Hematopoietic multipotent progenitor cell treated with erythropoietin and hydrocortisone succinate and interleukin-3 and kit ligand, for 15 days (in vitro differentiated cells): ENCODE measurements at regions not wholly inside any gene's neighbourhood (a gene's known extent, or its start where the extent isn't known, plus 50 kb on each side); places are given as distances from the start of the nearest gene placed in this dataset.
"Not testable (repeated sequence)": the region's sequence is repeated elsewhere in the genome, so short reads cannot be mapped to it uniquely, and the experiment has no call there.

Experiments
- DNase-seq: peaks from one replicate; pipeline ENCODE4 v3.0.0-alpha.2; 2015; ENCODE audit warnings: low spot score

DNA sequence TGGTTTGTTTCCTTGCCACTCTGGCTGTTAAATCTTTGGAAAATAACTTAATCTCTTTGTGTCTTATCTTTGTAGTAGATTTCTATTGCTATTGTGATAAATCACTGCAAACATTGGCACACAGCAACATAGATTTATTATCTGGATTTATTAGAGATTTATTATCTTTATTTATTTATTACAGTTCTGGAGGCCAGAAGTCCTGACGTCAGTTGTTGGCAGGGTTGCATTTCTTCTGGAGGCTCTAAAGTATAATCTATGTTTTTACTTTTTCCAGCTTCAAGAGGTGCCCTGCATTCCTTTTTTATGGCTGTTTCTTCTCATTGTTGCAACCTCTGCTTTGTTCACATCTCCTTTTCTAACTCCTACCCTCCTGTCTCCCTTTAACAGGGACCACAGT is 542.8 kb downstream of the GRXCR1 start:
- no peak for DNase-seq

DNA sequence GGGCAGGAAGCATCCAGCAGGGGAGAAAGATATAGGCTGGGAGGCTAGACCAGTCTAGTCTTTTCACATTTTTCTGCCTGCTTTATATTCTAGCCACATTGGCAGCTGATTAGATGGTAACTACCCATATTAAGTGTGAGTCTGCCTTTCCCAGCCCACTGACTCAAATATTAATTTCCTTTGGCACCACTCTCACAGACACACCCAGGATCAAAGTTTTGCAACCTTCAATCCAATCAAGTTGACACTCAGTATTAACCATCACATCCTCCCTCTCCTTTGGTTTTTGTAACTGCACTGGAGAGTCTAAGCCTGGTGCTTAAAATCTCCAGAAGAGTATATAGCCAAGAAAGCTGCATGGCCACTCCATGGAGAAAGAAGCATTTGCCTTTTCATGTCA is 560.4 kb downstream of the GRXCR1 start:
- DNase-seq = no peak

DNA sequence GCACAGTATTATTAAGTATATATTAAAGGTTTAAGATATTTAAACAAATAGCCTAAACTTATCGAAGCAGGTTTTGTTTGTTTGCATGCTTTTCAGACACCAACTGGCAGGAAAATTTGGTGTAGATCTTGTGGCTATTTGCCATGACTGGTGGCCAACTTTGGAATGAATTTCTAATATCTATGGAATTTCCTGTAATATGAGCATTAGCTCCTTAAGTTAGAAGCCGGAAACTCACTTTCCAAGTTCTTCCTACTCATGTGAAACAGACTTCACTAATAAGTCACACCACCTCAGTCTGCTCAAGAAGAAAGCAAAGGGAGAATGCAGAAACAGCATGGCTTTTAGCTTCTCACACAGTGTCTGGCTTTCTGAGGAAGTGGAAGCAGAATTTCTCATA is 563.9 kb downstream of the GRXCR1 start:
- no peak for DNase-seq

DNA sequence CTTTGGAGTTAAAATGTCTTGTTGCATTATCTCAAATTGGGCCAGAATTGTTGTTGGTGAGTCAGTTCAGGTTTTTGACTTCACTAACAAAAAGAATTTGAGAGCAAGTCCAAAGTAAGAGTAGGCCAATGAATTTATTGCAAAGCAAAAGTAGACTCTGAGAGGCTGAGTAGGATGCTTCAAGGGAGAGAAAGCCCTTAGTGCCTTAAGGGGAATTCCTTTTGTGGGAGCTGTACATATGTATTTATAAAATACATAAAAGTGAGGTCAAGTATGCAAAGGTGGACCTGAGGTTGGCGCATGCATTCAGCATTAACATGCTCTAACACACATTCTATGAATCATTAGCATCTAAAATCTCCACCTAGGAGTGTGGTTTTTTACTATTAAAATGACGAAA is 565.4 kb downstream of the GRXCR1 start:
- no peak for DNase-seq

DNA sequence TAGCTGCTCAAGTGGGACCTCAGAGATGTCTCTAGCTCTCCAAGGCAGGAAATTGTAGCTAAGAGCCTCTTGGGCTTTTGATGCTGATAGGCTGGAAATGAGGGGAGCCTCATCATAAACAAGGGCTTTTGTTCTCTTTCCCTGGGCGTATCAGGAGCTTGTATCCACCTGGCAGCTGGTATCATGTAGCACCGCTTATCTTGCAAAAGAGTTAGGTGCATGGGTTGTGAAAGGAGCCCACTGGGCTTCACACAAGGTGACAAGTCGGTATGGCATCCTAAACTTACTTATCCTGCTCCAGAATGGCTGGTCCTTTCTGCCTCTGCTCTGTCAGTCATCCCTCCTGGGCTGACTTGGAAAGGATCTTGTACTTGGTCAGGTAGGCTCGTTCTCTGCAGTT is 565.8 kb downstream of the GRXCR1 start:
- DNase-seq = no peak

DNA sequence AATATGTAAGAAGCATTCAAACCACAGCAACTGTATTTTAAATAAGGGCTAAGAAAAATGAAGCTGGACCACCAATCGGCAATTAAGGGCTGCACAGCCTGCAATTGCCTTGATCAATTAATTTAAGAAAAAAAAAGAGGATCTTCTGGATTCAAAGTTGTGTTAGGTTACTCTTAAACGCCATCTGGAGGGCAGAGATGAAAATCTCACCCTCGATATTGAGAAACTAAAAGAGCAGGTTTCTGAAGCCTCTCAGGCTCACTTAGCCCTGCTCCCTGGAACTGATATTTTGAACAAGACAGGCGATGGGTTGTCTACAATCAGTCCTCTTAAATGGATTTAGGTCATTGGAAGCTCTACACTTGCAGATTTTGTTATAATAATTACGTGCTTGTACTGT is 579.4 kb downstream of the GRXCR1 start:
- no peak for DNase-seq

DNA sequence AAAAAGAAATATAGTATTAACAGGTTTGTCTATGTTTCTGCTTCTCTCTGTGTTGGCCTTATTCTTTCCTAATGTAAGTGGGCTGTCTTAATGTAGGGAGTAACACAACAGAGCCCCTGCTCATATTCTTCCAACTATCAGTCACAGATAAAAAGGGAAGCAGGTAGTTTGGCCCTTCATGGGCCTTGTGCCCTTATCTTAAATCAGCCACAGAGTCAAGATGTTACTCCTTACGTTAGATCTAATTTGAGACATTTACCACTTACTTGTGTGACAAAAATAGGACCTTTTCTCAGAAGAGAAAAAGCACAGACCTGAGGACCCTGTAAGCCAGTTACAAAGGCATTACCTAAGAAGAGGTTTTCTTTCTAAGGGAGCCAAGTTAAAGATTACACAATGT is 589.0 kb downstream of the GRXCR1 start:
- DNase-seq = no peak

DNA sequence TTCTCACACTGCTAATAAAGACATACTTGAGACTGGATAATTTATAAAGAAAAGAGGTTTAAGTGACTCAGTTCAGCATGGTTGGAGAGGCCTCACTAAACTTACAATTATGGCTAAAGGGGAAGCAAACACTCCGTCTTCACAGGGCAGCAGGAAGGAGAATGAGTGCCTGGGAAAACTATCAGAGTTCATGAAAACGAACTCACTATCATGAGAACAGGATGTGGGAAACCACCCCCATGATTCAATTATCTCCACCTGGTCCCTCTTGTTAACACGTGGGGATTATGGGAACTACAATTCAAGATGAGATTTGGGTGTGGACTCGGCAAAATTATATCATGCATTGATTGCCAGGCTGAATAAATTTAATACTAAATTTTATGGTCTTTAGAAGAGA is 592.7 kb downstream of the GRXCR1 start:
- DNase-seq = no peak

DNA sequence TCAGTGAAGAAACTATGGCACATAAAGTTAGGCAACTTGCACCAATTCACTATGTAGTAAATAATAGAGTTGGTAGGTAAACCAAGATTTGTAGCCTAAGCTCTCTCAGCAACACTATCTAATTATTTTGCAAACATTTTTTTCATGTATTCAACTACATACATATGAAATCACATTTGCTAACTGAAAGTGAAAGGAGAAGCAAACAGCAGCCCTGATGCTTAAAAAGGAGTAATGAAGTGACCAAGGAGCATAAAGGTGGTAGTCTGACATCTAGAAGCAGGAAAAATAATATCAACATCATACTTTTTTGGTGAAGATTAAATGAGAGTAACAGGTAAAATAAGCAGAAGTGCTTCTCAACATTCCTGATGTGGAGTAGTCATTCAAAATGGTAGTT is 603.7 kb downstream of the GRXCR1 start:
- no peak for DNase-seq

DNA sequence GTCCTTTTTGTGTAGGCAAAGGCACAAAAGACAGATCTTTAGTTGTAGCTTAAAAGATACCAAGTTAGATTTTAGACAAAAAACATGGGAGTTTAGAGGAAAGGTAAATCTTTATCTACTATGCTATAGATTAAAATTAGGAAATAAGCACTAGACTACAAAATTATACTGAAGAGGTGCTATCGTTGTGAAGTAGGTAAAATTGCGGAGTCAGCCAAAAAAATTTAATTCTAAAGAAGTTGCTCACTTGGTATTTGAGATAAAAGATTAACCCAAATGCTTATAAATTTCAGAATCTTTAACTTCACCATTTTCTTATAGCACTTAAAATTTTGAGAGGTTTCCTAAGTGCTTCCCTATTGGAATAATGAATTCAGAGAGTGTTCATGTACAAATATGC is 604.1 kb downstream of the GRXCR1 start:
- no peak for DNase-seq

DNA sequence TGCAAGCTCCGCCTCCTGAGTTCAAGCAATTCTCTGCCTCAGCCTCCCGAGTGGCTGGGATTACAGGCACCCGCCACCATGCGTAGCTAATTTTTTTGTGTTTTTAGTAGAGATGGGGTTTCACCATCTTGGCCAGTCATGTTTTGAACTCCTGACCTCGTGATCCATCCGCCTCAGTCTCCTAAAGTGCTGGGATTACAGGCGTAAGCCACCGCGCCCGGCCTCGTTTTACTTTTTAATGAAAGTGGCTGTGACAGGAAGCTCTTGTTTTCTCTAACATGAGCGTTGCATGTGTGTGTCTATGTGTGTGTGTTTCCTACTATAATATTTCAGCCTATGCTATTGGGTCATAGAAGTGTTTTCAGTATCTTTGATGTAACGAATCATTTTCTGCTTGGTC is 613.3 kb downstream of the GRXCR1 start:
- not testable (repeated sequence) for DNase-seq

DNA sequence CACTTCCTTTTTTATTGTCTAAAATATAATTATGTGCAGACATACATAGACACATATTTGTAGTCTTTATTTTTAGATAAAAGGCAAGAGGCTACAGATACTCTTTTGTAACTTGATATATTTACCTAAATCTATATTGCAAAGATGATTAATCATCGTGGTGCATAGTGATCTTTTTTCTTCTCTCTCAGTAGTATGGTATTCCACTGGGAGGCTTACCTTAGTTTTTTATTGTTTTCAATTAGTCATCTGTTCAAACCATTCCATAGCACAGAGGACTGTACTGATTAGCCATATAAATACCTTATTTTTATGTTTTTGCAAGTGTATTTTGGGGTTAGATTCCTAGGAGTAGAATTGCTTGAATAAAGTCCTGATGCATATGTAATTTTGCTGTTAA is 619.7 kb downstream of the GRXCR1 start:
- DNase-seq = no peak

DNA sequence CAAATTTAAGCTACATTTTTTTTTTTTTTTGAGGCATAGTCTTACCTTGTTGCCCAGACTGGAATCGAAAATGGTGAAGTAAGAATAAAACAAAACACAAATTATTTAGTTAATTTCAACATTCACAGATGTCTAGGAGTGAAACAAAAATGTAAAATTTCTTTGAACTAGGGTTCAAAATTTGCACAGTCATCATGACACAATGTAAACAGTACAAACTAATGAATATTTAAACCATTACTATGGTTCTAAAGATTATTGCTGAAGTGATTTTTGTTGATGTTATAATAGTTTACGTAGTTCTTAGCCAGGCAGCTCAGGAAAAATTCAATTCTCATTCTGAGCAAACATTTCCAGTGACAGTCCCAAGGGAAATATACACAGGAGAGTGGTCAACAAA is 633.1 kb downstream of the GRXCR1 start:
- DNase-seq = no peak

DNA sequence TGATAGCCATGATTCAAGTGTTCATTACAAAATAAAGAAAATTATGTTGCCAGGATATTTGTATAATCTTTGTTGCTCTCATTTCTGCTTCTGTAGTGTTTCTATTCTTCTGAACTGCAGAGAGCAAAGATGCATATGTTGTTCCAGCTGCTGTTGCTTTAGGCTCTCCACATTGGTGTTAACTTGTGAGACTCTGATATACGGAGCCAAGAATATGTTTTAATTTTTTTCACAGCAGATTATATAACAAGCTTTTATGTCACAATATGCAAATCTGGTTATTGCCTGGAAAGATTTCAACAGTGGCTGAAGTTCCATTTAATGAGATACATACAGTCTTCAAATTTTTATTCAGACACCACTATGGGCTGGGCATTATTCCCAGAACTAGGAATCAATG is 655.0 kb downstream of the GRXCR1 start:
- no peak for DNase-seq

DNA sequence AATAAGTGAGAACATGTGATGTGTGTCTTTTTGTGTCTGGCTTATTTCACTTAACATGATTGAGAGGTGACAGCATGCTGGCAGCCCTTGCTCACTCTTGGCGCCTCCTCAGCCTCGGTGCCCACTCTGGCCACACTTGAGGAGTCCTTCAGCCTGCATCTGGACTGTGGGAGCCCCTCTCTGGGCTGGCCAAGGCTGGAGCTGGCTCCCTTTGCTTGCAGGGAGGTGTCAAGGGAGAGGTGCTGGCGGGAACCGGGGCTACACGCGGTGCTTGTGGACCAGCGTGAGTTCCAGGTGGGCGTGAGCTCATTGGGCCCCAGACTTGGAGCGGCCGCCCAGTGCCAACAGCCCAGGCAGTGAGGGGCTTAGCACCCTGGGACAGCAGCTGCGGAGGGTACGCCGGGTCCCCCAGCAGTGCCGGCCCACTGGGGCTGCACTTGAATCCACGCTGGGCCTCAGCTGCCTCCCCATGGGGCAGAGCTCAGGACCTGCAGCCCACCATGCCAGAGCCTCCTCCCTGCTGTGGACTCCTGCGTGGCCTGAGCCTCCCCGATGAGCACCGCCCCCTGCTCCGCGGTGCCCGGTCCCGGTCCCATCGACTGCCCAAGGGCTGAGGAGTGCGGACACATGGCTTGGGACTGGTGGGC is 658.6 kb downstream of the GRXCR1 start:
- DNase-seq = no peak

DNA sequence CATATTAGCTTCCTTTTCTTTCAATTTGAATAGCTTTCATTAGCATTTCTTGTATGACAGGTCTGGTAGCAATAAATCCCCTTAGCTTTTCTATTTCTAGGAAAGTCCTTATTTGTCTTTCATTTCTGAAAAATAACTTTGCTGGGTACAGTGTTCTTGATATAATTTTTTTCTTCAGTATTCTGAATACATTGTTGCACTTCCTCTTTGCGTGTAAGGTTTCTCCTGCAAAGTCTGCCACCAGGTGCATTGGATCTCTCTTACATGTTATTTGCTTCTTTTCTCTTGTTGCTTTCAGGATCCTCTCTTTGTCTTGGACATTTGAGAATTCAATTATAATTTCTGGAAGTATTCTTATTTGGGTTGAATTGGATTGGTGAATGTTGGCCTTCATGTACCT is 663.7 kb downstream of the GRXCR1 start:
- no peak for DNase-seq

DNA sequence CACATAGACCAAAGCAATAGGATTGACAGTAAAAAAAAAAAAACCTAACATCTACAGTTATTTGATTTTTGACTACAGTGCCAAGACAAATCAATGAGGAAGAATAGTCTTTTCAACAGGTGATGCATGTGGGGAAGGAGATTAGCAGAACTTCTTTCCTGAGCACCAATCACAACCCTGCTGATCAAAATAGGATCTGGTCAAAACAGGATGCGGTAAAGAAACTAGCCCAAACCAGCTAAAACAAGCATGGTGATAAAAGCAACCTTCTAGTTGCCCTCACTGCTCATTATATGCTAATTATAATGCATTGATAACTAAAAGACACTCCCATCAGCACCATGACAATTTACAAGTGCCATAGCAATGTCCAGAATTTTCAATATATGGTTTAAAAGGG is 667.5 kb downstream of the GRXCR1 start:
- DNase-seq = no peak

DNA sequence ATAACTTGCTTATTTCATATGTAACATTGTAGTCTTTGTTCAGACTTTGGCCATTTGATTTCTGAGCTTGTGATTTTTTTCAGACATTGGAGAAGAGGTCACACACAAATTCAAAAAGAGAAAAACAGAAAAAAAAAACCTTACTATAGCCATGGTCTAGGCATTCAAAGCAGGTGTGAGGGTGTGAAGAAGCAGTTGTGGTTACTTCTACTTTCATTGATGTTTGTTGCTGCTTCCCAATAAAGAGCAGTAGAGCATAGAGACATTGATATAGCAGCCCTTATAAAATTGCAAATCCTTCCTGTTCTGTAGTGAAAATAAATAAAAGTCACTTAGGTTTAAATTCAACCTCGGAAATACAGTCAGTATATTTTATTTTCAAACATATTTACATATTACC is 671.6 kb downstream of the GRXCR1 start:
- DNase-seq = no peak

DNA sequence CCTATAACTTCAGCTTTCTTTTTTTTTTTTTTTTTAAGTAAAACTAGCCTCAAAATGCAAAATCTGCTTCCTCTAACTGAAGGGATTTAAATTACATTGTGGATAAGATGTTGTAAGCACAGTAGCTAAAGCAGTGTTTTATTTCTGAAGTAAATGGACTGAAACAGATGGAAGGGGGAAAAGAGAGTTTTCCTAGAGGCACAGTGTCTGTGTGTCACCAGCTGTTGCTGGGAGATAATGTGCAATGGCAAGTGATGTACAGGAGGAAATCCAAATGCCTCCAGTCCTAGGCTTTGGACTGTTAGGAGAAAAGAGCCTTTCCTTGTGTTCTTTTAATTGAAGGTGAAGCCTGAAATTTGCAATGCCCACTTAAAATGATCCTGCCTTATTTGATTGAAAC is 672.1 kb downstream of the GRXCR1 start:
- DNase-seq = no peak

DNA sequence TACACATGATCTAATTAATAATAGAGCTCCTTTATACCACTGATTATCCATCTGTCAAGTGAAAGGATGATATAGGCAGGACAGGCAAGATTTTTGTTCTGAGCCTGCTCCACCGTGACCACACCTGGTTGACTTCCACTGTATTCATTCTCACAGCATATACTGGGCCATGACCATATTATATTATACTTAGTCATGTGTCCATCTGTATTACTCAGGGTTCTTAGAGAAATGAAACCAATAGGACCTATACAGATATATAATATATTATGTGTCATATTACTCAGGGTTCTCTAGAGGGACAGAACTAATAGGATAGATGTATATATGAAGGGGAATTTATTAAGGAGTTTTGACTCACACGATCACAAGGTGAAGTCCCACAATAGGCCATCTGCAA is 675.1 kb downstream of the GRXCR1 start:
- no peak for DNase-seq

DNA sequence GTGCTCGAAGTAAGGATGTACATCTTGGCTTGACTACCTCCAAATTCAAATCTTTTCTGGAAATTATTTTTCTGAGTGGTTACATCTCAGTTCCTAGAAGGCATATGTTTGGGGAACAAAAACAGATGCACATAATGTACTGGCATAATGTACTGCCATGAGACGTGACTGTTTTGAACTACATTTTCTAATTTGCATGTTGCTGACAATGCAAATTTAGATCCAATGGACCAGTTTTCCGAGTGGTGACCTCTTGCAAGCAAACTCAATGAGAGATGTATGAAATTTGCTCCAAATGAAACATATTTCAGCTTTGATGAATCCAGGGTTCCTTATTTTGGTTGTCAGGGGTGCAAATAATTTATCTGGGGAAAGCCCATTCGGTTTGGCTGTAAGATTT is 694.3 kb downstream of the GRXCR1 start:
- no peak for DNase-seq

DNA sequence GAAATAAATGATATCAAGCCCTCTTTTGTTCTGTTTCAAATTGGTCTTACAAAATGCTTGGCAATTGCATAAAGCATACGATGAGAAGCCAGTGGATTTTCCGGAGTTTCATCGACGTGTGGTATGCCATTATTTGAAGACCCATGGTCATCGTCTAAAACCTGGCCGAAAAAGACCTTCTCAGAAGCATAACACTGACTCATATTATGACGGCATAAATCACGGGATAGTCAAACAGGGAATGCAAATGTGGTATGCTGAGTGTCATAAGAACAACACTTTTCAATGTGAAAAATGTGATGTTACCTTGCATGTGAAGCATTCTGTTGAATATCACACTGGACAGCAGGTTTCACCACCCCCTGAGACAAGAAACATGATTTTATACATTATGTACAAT is 695.2 kb downstream of the GRXCR1 start:
- DNase-seq = no peak

DNA sequence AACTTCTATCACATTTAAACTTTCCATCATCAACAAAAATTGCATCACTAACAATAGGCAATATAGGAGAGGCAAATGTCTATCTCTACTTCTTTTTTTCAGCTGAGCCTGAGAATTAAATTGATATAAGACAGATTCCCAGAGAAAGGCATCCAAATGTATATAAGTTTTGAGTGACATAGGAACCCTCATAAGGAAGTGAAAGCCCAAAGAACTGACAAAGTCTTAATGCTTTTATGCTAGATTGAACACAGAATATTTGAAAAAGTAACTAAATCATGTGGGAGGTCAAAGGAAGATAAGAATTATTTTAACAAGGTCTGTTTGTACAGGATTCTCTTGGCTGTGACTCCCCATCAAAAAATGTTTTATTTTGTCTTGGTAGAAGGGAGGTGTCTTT is 714.9 kb downstream of the GRXCR1 start:
- no peak for DNase-seq

DNA sequence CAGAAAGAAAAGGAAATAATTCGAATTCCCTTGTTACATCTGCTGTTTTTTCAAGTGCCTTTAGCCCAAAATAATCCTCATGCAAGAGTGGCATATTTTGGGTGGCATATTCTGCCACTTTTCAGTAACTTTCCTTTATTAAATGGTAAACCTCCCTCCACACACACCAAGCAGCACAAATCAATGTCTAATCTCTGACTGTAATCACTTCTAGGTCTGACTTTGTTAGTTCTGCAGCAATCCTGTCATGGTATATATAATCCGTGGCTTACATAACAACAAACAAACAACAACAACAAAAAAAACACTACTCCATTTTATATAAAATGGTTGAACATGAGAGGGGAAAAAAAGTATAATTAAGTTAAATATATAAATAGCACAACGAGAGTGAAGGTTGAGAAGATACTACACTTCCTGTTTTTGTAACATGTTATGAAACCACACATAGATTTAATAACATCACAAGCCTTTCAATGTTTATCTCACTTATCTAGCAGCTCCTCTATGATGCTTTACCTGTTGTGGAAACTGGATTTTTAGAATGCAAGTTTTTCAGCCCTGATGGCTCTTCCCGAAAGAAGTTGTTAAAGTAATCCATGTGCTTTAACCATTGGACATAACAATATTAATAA is 715.4 kb downstream of the GRXCR1 start:
- DNase-seq = no peak
